Thyroid gland (tissue), 4 donors: ENCODE measurements at regions not wholly inside any gene's neighbourhood (a gene's known extent, or its start where the extent isn't known, plus 50 kb on each side); places are given as distances from the start of the nearest gene placed in this dataset.

Experiments
- POLR2A ChIP-seq, 2 donors: fragments of 450-650 bp; IDR thresholded peaks; one replicate each; pipeline ENCODE4 v1.6.1; 2017; ENCODE audit warnings: antibody characterized with exemption in 2 of 2, mild to moderate bottlenecking in 2 of 2, moderate library complexity in 1 of 2
- TF ChIP-seq, protein P1 (sequence below), 6 experiments: fragments of 200-600 bp in 3 of 6; fragments of 450-650 bp in 3 of 6; sonication (generic) in 3 of 6; IDR thresholded peaks; one replicate each; pipeline ENCODE4 v1.5.1; 2016 to 2019; ENCODE audit warnings: antibody characterized with exemption in 6 of 6, mild to moderate bottlenecking in 2 of 6, inconsistent platforms in 1 of 6, moderate library complexity in 1 of 6

DNA sequence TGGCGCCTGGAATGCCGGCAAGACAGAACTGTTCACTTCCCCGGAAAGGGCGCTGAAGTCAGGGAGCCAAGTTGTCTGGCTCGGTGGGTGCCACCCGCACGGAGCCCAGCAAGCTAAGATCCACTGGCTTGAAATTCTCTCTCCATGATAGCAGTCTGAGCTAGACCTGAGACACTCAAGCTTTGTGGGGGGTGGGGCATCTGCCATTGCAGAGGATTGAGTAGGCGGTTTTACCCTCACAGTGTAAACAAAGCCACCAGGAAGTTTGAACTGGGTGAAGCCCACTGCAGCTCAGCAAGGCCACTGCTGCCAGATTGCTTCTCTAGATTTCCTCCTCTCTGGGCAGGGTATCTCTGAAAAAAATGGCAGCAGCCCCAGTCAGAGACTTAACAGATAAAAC is 277.4 kb downstream of the SLCO4C1 start:
- no peak for TF ChIP-seq POLR2A (IDR thresholded peaks at IDR 0.05)
- TF ChIP-seq, protein P1, sequence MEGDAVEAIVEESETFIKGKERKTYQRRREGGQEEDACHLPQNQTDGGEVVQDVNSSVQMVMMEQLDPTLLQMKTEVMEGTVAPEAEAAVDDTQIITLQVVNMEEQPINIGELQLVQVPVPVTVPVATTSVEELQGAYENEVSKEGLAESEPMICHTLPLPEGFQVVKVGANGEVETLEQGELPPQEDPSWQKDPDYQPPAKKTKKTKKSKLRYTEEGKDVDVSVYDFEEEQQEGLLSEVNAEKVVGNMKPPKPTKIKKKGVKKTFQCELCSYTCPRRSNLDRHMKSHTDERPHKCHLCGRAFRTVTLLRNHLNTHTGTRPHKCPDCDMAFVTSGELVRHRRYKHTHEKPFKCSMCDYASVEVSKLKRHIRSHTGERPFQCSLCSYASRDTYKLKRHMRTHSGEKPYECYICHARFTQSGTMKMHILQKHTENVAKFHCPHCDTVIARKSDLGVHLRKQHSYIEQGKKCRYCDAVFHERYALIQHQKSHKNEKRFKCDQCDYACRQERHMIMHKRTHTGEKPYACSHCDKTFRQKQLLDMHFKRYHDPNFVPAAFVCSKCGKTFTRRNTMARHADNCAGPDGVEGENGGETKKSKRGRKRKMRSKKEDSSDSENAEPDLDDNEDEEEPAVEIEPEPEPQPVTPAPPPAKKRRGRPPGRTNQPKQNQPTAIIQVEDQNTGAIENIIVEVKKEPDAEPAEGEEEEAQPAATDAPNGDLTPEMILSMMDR (IDR thresholded peaks at IDR 0.05): no peak
